WTC11 (cell line): ENCODE measurements at regions not wholly inside any gene's neighbourhood (a gene's known extent, or its start where the extent isn't known, plus 50 kb on each side); places are given as distances from the start of the nearest gene placed in this dataset.
A peak's percentile ranks its signal among the peaks of the same experiment; 100 is the strongest.
"Not testable (repeated sequence)": the region's sequence is repeated elsewhere in the genome, so short reads cannot be mapped to it uniquely, and the experiment has no call there.

Experiments used
- ATAC-seq: fragments of 200-7000 bp; cut with Tn5 transposase; 2 replicates; pipeline ENCODE4 v1.10.0; 2021; ENCODE audit warnings: mild to moderate bottlenecking, moderate library complexity
- CTCF ChIA-PET: fragments of 300-600 bp; sonication (Branson Sonifier 250); formaldehyde crosslinking; loops from one replicate; lab custom pipeline; 2021; ENCODE audit warnings: antibody characterized with exemption; lab: Charles Lee
- POLR2A ChIA-PET: fragments of 350-600 bp; sonication (Branson Sonifier 250); formaldehyde crosslinking; loops from one replicate; lab custom pipeline; 2021; ENCODE audit warnings: antibody characterized with exemption; lab: Charles Lee
- DNase-seq: peaks from one replicate; pipeline ENCODE4 v3.0.0; 2021; ENCODE audit warnings: low spot score
- H3K27ac Mint-ChIP-seq: 2 replicates; pipeline ENCODE4 v1.8.0; 2021; ENCODE audit warnings: mixed read lengths
- H3K27me3 Mint-ChIP-seq: 2 replicates; pipeline ENCODE4 v1.8.0; 2021; ENCODE audit warnings: low read depth, mild to moderate bottlenecking, moderate library complexity, mixed read lengths
- H3K36me3 Mint-ChIP-seq: 2 replicates; pipeline ENCODE4 v1.8.0; 2021; ENCODE audit warnings: mixed read lengths
- H3K4me1 Mint-ChIP-seq: 2 replicates; pipeline ENCODE4 v1.8.0; 2022; ENCODE audit warnings: mixed read lengths
- H3K4me3 Mint-ChIP-seq: 2 replicates; pipeline ENCODE4 v1.8.0; 2021; ENCODE audit warnings: mild to moderate bottlenecking, moderate library complexity, mixed read lengths
- H3K9me3 Mint-ChIP-seq: 2 replicates; pipeline ENCODE4 v1.8.0; 2021; ENCODE audit warnings: mixed read lengths
- AR ChIP-seq: fragments of 250-450 bp; sonication (Bioruptor Pico); IDR thresholded peaks from 2 replicates; pipeline ENCODE4 v1.9.0; 2021; ENCODE audit warnings: mild to moderate bottlenecking
- ATF3 ChIP-seq: sonication (generic); formaldehyde crosslinking; conservative IDR thresholded peaks from 2 replicates; pipeline ENCODE4 v1.8.1; 2022; ENCODE audit warnings: mild to moderate bottlenecking, missing genetic modification reagents
- CREB1 ChIP-seq: sonication (generic); formaldehyde crosslinking; IDR thresholded peaks from 2 replicates; pipeline ENCODE4 v1.8.0; 2023; ENCODE audit warnings: mild to moderate bottlenecking, missing genetic modification reagents
- E2F4 ChIP-seq: sonication (generic); formaldehyde crosslinking; IDR thresholded peaks from 2 replicates; pipeline ENCODE4 v1.8.1; 2022; ENCODE audit warnings: low read depth, mild to moderate bottlenecking, moderate library complexity, missing genetic modification reagents, borderline replicate concordance
- ELF4 ChIP-seq: sonication (generic); formaldehyde crosslinking; IDR thresholded peaks from 2 replicates; pipeline ENCODE4 v1.8.1; 2022; ENCODE audit warnings: low read depth, mild to moderate bottlenecking, moderate library complexity, missing genetic modification reagents
- EMX1 ChIP-seq: fragments of 250-450 bp; sonication (Bioruptor Pico); IDR thresholded peaks from 2 replicates; pipeline ENCODE4 v1.8.0; 2021; ENCODE audit warnings: mild to moderate bottlenecking
- FOXK1 ChIP-seq: sonication (generic); formaldehyde crosslinking; IDR thresholded peaks from 2 replicates; pipeline ENCODE4 v1.8.0; 2022; ENCODE audit warnings: mild to moderate bottlenecking, moderate library complexity, missing genetic modification reagents
- GABPB1 ChIP-seq: sonication (generic); formaldehyde crosslinking; IDR thresholded peaks from 2 replicates; pipeline ENCODE4 v1.8.1; 2023; ENCODE audit warnings: mild to moderate bottlenecking, missing genetic modification reagents
- GRHL2 ChIP-seq: fragments of 250-450 bp; sonication (Bioruptor Pico); IDR thresholded peaks from 2 replicates; pipeline ENCODE4 v1.8.0; 2022; ENCODE audit warnings: mild to moderate bottlenecking, moderate library complexity; ENCODE audit not compliant: insufficient replicate concordance, severe bottlenecking
- IRF1 ChIP-seq: sonication (generic); formaldehyde crosslinking; IDR thresholded peaks from 2 replicates; pipeline ENCODE4 v1.8.0; 2023; ENCODE audit warnings: missing genetic modification reagents
- IRF2 ChIP-seq: sonication (generic); formaldehyde crosslinking; IDR thresholded peaks from 2 replicates; pipeline ENCODE4 v1.8.0; 2022; ENCODE audit warnings: low read depth, missing genetic modification reagents, borderline replicate concordance
- NFYB ChIP-seq: sonication (generic); formaldehyde crosslinking; conservative IDR thresholded peaks from 2 replicates; pipeline ENCODE4 v1.8.0; 2022; ENCODE audit warnings: low read depth, missing genetic modification reagents
- NR3C1 ChIP-seq: sonication (generic); formaldehyde crosslinking; conservative IDR thresholded peaks from 2 replicates; pipeline ENCODE4 v1.8.1; 2023; ENCODE audit warnings: low read depth, mild to moderate bottlenecking, missing genetic modification reagents
- PRRX2 ChIP-seq: fragments of 250-450 bp; sonication (Bioruptor Pico); IDR thresholded peaks from 2 replicates; pipeline ENCODE4 v1.8.0; 2021; ENCODE audit warnings: mild to moderate bottlenecking
- RORB ChIP-seq: fragments of 250-450 bp; sonication (Bioruptor Pico); IDR thresholded peaks from 2 replicates; pipeline ENCODE4 v1.9.0; 2021; ENCODE audit warnings: mild to moderate bottlenecking
- SMAD3 ChIP-seq: sonication (generic); formaldehyde crosslinking; IDR thresholded peaks from 2 replicates; pipeline ENCODE4 v1.8.0; 2022; ENCODE audit warnings: missing genetic modification reagents, mild to moderate bottlenecking, borderline replicate concordance
- TEAD1 ChIP-seq: sonication (generic); formaldehyde crosslinking; IDR thresholded peaks from 2 replicates; pipeline ENCODE4 v1.8.0; 2022; ENCODE audit warnings: mild to moderate bottlenecking, missing genetic modification reagents
- USF1 ChIP-seq: sonication (generic); formaldehyde crosslinking; IDR thresholded peaks from 2 replicates; pipeline ENCODE4 v1.8.0; 2022; ENCODE audit warnings: mild to moderate bottlenecking, missing genetic modification reagents
- USF2 ChIP-seq: sonication (generic); formaldehyde crosslinking; IDR thresholded peaks from 2 replicates; pipeline ENCODE4 v1.8.1; 2023; ENCODE audit warnings: mild to moderate bottlenecking, missing genetic modification reagents, moderate library complexity
- ZNF121 ChIP-seq: sonication (generic); formaldehyde crosslinking; IDR thresholded peaks from 2 replicates; pipeline ENCODE4 v1.8.0; 2023; ENCODE audit warnings: missing genetic modification reagents
- ZNF232 ChIP-seq: sonication (generic); formaldehyde crosslinking; IDR thresholded peaks from 2 replicates; pipeline ENCODE4 v1.8.0; 2022; ENCODE audit warnings: mild to moderate bottlenecking, missing genetic modification reagents
- ZNF263 ChIP-seq: sonication (generic); formaldehyde crosslinking; IDR thresholded peaks from 2 replicates; pipeline ENCODE4 v1.8.1; 2022; ENCODE audit warnings: low read depth, mild to moderate bottlenecking, moderate library complexity, missing genetic modification reagents
- ZNF396 ChIP-seq: fragments of 250-450 bp; sonication (Bioruptor Pico); IDR thresholded peaks from 2 replicates; pipeline ENCODE4 v1.8.0; 2021; ENCODE audit warnings: mild to moderate bottlenecking, moderate library complexity, borderline replicate concordance
- ZNF512 ChIP-seq: sonication (generic); formaldehyde crosslinking; IDR thresholded peaks from 2 replicates; pipeline ENCODE4 v1.8.1; 2022; ENCODE audit warnings: missing genetic modification reagents, borderline replicate concordance

GRCh38 chr14:49249022-49249421, 337.2 kb downstream of the RPS29 start:
- DNase-seq: no peak

GRCh38 chr14:49243777-49244176, 342.4 kb downstream of the RPS29 start:
- H3K27me3 Mint-ChIP-seq, H3K27ac Mint-ChIP-seq, ATAC-seq, H3K4me3 Mint-ChIP-seq, H3K4me1 Mint-ChIP-seq, CTCF ChIA-PET, DNase-seq, POLR2A ChIA-PET: not testable (repeated sequence)
- H3K36me3 Mint-ChIP-seq: peaks cover 19% of the 10 kb centered on the region
- peaks cover 45% of the 10 kb centered on the region for H3K9me3 Mint-ChIP-seq

More at GRCh38 chr14:49249022-49249421, 337.2 kb downstream of the RPS29 start:
- Mint-ChIP-seq H3K4me1 (0 out of 2 replicates have a peak, but pooled peaks cover 6% of the 10 kb centered on the region), H3K27ac (no peak overlapping the region), H3K4me3 (no peak overlapping the region), H3K36me3 (peaks cover 24% of the 10 kb centered on the region), H3K27me3 (no peaks in the 10 kb centered on the region), H3K9me3 (peaks cover 53% of the 10 kb centered on the region)
- ChIA-PET POLR2A (no interaction called here), CTCF (no interaction called here)
- TF ChIP-seq TEAD1: no peak
- no peak for TF ChIP-seq EMX1
- no peak for TF ChIP-seq CREB1 (CRISPR knock-in tag)
- TF ChIP-seq SMAD3: no peak
- TF ChIP-seq IRF2 (CRISPR knock-in tag): no peak
- TF ChIP-seq USF1 (CRISPR knock-in tag): no peak
- TF ChIP-seq ATF3 (CRISPR knock-in tag): no peak
- no peak for TF ChIP-seq NFYB
- TF ChIP-seq IRF1 (CRISPR knock-in tag): no peak
- TF ChIP-seq E2F4 (CRISPR knock-in tag): no peak
- no peak for TF ChIP-seq ZNF396 (CRISPR knock-in tag)
- no peak for TF ChIP-seq RORB (CRISPR knock-in tag)
- TF ChIP-seq ZNF263 (CRISPR knock-in tag): no peak
- no peak for ATAC-seq

- peak; percentile 78 for ATAC-seq
- peaks cover 46% of the 10 kb centered on the region for H3K36me3 Mint-ChIP-seq
- peaks cover 4% of the 10 kb centered on the region; the same call in 1 of the 2 replicates for H3K27me3 Mint-ChIP-seq
- H3K4me3 Mint-ChIP-seq: no peak overlapping the region
- TF ChIP-seq ELF4 (CRISPR knock-in tag) (no peak), NR3C1 (CRISPR knock-in tag) (no peak)
- H3K9me3 Mint-ChIP-seq: peaks cover 66% of the 10 kb centered on the region
- no peak for DNase-seq
- CTCF ChIA-PET: no interaction called here
- no peaks in the 10 kb centered on the region for H3K4me1 Mint-ChIP-seq
- POLR2A ChIA-PET: no interaction called here
- no peak overlapping the region for H3K27ac Mint-ChIP-seq
These were observed 345.8 kb downstream of the RPS29 start for GRCh38 chr14:49240383-49240782.

GRCh38 chr14:49228552-49228951, 357.6 kb downstream of the RPS29 start:
- H3K36me3 Mint-ChIP-seq: no peaks in the 10 kb centered on the region
- H3K4me3 Mint-ChIP-seq: no peak overlapping the region
- CTCF ChIA-PET: no interaction called here
- ATAC-seq (no peak), DNase-seq (no peak)
- POLR2A ChIA-PET: no interaction called here
- no peaks in the 10 kb centered on the region for H3K4me1 Mint-ChIP-seq
- H3K27ac Mint-ChIP-seq: no peak overlapping the region
- H3K27me3 Mint-ChIP-seq: no peaks in the 10 kb centered on the region
- peaks cover 47% of the 10 kb centered on the region for H3K9me3 Mint-ChIP-seq
- no peak for TF ChIP-seq USF2 (CRISPR knock-in tag)
- TF ChIP-seq PRRX2: no peak
- TF ChIP-seq ZNF121 (CRISPR knock-in tag): no peak
- no peak for TF ChIP-seq FOXK1
- no peak for TF ChIP-seq GRHL2 (CRISPR knock-in tag)
- TF ChIP-seq ZNF512 (CRISPR knock-in tag): no peak
- TF ChIP-seq AR (CRISPR knock-in tag): no peak
- TF ChIP-seq ZNF232 (CRISPR knock-in tag): no peak
- no peak for TF ChIP-seq ELF4 (CRISPR knock-in tag)
- no peak for TF ChIP-seq GABPB1 (CRISPR knock-in tag)
